ENCODE measurements at regions not wholly inside any gene's neighbourhood (a gene's known extent, or its start where the extent isn't known, plus 50 kb on each side); places are given as distances from the start of the nearest gene placed in this dataset.

DNA sequence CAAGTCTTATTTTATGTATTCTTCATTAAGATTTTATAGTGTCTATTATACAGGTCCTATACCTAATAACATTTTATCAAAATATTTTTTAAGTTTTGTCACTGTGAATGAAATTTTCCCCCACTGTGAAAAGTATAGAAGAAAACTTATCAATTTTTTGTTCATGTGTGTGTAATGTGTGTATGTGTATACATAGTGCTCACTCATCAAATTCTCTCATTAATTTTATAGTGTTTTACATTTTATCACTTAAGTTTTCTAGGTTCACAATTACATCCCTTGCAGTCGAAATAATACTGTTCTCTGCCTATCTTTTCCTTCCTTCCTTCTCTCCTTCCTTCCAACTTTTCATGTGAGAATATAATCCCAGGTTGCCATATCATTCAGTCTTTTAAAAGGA lies 93.2 kb upstream of the FBXO11 start:
- no peak for TF ChIP-seq POLR2A (IDR thresholded peaks at IDR 0.05)
- TF ChIP-seq, protein P1, sequence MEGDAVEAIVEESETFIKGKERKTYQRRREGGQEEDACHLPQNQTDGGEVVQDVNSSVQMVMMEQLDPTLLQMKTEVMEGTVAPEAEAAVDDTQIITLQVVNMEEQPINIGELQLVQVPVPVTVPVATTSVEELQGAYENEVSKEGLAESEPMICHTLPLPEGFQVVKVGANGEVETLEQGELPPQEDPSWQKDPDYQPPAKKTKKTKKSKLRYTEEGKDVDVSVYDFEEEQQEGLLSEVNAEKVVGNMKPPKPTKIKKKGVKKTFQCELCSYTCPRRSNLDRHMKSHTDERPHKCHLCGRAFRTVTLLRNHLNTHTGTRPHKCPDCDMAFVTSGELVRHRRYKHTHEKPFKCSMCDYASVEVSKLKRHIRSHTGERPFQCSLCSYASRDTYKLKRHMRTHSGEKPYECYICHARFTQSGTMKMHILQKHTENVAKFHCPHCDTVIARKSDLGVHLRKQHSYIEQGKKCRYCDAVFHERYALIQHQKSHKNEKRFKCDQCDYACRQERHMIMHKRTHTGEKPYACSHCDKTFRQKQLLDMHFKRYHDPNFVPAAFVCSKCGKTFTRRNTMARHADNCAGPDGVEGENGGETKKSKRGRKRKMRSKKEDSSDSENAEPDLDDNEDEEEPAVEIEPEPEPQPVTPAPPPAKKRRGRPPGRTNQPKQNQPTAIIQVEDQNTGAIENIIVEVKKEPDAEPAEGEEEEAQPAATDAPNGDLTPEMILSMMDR (IDR thresholded peaks at IDR 0.05): no peak
- TF ChIP-seq POLR2AphosphoS5 (IDR thresholded peaks at IDR 0.05): no peak

Data from prostate gland (tissue), 2 donors.